Central memory CD4-positive, alpha-beta T cell (primary cell): ENCODE measurements at regions not wholly inside any gene's neighbourhood (a gene's known extent, or its start where the extent isn't known, plus 50 kb on each side); places are given as distances from the start of the nearest gene placed in this dataset.
"Not testable (repeated sequence)": the region's sequence is repeated elsewhere in the genome, so short reads cannot be mapped to it uniquely, and the experiment has no call there.

Experiments
- DNase-seq: peaks from one replicate; pipeline ENCODE4 v3.0.0; 2022

DNA sequence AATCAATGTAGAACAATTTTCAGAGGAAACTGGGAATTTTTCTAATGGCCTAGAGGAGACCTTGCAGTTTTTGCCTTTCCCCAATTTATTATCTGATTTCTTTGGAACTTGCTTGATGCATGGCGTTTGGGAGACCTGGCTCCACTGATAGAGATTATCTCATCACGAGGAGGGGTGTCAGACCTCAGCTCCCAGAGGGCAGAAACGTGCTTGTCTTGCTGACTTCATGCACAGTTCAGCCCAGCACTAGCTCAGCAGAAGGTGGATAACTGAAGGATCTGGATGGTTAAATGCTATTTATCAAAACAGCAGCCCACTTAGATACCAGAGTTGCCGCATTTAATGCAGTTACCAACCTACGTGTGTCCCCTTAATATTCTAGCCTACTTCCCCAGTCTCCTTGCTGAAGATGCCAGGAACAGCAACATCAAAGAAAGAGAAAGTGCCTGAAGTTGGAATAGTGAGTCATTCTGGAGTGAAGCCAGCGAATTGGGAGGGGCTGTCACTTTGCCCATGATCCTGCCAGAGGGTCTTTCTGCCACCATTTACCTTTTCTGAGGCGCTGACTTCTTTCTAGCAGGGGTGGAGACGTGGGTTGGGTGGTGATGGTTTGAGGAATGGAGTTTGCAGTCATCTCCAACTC lies 133.5 kb upstream of the CADM1 start:
- DNase-seq, result no peak

DNA sequence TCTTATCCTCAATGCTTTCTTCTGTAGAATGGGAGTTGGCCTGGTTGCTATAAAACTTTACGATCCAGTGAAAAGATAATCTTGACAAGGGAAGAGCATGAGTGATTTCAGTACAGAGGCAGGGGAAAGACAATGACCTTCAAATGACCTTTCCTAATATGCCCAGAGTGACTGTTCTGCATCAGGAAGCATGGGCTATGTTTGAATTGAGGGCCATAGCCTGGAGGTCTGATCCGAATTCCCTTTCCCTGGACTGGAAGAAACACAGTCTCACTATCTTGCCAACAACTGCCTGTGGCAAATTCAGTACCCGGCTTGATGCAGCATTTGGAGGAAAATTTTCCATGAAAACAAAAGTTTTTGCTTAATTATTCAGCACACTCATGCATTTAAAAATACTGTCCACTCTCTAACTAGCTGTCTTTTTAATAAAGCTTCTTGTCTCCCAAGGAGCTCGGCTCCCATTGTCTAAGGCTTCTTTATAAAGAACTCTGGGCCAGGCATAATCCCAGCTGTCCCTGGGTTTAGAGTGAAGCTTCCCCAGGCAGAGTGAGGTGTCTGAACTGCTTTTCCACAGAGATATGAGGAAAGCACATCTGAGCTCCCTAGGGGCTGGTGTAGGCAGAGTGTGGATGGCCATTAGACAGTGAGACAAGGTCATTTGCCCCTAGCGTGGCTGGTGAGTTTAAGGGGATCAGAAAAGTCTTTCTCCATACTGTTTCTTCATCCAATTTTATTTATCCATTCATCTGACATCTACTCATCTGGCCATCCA lies 132.7 kb upstream of the CADM1 start:
- DNase-seq, result no peak

DNA sequence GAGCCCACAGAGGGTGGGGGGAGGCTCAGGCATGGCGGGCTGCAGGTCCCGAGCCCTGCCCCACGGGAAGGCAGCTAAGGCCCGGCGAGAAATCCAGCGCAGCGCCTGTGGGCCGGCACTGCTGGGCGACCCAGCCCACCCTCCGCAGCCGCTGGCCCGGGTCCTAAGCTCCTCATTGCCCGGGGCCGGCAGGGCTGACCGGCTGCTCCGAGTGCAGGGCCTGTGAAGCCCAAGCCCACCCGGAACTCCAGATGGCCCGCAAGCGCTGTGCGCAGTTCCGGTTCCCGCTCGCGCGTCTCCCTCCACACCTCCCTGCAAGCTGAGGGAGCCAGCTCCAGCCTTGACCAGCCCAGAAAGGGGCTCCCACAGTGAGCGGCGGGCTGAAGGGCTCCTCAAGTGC lies 129.8 kb upstream of the CADM1 start:
- not testable (repeated sequence) for DNase-seq

DNA sequence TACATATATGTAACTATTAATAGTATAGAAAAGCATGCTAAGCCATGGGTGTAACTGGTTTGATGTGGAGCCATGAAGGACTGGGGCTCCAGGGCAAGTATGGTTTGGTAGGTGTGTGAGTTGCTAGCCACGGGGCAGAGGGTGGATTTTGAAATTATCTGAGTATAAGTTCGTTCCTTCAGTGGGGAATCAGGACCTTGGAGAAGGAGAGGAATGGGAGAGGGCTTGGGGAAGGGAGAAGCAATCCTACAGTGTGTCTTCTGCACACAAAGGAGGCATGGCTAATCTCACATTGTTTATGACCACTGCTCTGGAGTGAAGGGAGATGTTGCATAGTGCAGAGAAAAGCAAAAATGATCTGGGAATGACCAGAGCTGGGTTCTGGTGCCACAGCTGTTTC lies 127.8 kb upstream of the CADM1 start:
- no peak for DNase-seq

DNA sequence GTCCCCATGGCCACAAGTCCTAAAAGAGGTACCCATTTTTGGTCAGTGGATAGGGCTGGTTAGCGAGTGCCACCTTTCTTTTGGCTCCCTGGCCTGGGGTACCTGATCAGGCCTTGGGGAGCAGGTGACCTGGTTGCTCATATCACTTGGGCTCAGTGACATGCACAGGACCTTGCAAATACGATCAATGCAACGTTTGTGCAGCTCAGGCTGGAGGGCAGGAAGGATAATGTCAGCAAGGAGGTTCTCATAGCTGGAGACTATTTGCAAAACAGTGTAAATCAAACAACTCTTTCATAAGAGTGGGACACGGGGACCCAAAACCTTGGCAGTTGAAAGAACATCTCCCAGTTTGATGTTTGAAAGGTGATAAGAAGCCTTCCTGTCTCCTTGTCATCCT lies 127.4 kb upstream of the CADM1 start:
- DNase-seq, result no peak

DNA sequence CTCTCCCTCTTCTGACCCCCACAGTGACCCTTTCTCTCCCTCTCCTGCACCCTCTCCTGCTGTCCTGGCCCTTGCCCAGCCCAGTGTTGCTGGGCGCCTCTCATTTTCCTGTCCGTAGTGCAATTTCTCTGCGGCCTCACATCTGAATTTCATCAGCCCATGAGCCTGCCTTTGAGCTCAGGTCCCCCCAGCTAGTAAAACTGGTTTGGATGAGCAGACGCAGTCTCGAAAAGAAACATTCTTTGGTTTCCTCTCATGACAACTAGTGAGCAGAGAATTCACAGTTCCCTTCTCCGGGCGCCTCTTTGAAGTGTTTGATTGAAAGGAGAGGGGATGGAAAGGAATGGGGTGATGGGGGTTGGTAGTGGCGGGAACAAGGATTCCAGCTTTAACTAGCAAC lies 126.0 kb upstream of the CADM1 start:
- no peak for DNase-seq

DNA sequence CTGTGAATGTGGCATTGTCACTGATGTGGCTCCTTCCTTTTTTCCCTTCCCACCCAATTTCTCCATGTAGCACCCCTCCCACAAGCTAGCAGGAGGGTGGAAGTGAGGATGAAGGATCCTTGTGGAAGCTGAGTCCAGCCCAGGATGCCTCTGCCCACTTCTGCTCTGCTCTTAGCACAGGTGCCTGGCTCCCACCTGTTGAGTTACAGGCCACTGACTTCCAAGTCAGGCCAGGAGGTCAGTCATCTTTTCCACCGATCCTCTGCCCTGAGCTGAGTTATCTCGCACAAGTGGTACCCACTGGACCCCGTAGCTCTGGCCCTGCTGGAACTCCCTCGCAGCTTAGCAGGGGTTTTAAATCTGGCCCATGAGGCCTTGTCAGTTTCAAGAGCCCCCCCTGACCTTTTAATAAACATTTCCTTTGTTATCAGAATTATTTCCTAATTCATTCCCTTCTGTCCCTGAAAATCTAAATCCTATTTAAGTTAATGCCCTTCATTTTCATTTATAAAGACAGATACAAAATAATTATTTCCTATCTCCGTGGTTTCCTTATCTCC lies 125.3 kb upstream of the CADM1 start:
- no peak for DNase-seq

DNA sequence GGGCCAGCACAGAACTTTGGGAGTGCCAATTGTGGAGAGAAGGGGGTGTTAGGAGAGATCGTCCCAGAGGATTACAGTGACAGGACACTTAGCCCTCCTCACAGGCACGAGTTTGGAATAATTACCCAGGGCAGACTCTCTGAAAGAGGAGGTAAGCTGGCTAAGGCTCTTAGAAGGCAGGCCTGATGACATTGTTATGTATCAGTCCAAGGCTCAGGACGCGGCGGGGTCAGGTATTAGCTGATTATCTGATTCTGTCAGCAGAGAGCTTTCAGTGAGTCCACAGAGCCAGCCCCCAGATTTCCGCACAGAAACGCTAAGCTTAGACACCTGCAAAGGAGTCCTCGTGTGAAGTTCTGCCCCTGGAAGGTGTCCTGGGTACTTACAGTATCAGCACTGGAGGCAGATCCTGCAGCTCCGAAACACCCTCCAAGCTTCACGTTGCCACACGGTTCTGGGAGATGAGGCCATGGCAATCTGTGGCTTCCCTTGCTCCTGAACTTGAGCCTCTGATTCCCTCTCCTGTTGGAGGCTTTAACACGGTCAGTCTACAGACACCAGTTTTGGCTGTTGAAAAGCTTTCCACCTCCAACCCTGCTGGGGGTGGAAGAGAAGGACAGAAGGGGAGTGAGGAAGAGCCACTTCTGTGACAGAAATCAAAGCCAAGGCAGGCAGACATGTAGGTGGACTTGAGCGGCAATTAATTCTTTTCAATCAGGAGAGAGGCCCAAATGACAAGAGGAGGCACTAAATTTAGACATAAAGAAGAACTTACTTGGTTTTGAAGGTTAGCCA lies 123.6 kb upstream of the CADM1 start:
- DNase-seq, result no peak

DNA sequence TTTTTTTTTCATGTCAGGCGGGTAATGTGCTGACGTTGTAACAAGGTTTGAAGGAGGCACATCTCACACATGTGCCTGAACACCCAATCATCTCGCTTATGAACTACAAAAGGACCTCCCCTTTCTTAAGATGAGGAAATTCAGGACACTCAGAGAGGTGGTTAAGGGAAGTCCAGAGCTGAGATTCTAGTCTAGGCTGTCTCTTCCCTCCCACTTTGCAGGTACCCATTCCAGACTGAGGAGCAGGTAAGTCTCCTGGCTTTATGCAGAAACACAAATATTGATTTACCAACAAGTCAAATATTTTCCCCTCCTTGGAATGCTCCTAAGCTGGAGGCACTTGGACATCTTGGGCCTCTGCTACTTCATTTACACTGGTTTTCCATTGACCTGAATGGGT lies 122.9 kb upstream of the CADM1 start:
- no peak for DNase-seq

DNA sequence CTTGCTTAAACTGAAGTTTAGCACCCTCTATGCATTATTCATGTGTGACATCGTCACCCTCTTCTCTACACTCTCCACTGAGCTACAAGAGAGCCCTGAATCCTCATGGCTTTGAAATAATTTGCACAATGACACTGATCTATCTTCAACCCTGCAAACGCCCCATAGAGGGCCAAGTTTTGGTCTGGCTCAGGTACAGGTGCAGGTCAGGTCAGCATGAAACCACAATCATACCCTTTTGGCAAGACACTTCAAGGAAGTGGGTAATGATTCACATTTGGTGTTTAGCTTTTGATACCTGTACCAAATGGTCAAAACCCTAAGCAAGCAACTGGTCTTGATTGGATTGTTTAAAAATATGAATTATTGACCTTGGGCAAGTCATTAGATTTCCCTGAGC lies 122.2 kb upstream of the CADM1 start:
- no peak for DNase-seq

DNA sequence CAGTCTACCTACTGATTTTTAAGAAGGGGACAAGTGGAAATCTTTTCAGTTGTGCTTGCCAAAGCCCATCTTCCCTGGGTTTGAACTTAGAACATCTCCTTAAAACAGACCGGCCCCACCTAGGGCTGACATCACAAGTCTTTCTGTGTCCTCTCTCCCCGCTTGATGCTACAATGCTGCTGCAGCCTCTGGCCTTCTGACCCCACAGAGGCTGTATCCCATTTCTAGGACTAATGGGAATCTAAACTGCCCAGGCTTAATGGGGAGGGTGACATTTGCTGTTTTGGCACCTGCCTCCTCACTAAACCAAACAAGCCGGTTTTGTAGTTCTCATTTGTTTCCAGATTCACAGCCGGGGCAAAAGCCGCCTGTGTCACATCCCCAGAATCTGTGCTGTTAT lies 121.3 kb upstream of the CADM1 start:
- no peak for DNase-seq

DNA sequence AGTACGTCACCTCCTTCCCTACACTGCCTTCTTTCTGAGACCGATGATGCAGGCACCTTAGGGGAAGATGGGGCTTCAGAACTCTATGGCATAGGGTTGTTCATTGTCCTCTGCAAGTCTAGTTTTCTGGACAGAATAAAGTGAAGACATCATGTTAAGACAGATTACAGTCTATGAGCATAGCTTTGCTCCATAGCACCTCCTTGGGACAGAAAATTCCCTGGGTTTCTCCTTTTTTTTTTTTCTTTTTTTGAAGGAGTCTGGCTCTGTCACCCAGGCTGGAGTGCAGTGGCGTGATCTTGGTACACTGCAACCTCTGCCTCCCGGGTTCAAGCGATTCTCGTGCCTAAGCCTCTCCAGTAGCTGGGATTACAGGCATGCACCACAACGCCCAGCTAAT lies 119.8 kb upstream of the CADM1 start:
- DNase-seq, result no peak

DNA sequence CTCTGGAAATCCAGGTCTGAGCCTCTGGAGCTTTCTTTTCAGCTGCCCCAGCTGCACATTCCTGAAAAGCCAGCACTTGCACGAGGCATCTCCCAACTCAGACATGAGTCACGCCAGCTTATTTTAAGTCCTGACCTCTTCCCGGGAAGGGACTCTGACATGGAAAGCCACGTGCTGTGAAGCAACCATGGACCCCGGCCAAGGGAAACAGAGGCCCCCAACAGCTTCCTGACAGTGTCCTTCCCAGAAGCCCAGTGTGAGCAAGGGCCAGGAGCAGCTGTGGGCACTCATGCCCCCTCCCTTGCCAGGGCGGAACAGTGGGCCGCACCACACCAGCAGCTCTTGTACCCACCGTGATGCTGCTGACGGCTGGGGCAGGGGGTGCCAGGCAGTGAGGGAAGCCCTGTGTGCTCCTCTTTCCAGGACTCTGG lies 118.8 kb upstream of the CADM1 start:
- no peak for DNase-seq

DNA sequence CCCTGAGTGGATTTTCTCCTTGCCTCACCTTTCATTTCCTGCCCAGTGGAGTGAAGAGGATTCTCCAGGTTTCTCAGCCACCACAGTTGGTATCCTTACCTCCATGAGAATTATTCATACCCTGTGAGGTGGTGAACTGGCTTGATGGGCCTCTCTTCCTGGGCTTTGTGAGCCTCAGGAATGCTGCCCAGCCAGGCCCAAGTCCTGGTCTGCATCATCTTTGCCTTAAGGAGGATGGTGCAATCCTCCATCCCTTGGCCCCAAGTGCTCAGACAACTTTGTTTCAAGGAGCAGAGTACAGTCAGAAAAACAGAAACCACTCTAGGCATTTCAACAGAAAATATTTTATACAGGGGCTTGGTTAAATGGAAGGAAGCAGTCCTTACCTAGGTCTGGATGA lies 114.2 kb upstream of the CADM1 start:
- no peak for DNase-seq

DNA sequence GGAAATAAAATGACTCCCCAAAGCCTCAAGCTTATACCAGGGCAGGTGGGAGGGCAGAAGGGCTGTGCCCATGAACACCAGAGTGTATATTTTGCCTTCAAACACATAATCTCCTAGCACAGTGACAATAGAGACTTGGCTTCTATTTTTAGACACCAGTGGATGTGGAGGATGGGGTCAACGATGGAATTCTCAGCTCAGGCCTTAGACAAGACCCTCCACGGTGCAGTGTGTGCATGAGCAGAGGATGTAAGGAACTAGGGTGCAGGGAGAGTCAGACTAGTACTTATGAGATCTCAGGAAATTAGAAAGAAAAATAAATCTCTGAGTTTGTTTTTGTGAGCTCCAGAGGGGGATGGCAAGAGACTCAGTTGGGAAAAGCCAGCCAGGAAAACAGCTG lies 113.6 kb upstream of the CADM1 start:
- no peak for DNase-seq

DNA sequence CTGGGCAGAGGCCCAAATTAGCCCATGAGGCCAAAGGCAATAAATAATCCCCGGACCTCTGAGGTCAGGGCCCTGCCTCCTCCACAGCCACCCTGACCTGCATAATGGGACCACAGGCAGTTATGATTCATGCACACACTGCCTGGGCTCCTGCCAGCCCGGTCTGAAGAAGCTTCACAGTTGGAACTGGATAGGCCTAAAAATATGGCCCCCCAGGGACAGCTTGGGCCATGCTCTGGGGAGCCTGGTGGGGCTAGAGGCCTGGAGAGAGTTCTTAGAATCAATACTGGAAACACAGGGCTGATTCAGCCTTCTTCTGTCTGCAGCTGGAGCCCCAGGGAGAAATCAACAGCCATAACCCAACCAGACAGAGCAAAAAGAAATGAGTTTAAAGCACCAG lies 112.8 kb upstream of the CADM1 start:
- no peak for DNase-seq

DNA sequence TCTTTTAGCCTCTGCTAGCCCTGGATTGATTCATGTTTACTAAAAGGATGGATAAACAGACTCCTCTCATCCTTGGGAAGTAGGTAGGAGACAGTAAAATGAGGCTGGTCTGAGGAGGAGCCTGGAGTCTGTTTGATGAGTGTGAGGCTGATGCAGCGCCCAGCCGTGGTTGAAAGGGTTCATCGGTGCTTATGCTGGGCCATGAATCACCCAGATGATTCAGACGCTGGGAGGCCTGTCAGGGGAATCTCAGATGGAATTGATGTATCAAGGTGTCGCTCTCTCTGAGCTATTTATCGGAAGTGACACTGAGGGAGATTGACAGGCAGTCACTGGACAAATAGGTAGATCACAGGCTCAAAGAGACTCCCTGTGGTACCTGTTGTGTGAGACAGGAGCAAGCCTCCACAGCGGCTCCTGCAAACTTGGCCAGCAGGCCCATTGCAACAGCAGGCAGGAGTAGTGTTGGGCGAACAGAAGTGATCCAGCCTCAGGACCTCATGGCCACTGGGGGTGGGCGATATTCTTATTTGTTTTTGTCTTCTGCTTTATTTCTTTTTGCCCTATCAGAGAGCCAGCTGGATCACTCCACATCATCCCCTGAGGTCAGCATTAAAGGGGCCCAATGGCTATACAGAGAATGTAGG lies 109.9 kb upstream of the CADM1 start:
- no peak for DNase-seq

DNA sequence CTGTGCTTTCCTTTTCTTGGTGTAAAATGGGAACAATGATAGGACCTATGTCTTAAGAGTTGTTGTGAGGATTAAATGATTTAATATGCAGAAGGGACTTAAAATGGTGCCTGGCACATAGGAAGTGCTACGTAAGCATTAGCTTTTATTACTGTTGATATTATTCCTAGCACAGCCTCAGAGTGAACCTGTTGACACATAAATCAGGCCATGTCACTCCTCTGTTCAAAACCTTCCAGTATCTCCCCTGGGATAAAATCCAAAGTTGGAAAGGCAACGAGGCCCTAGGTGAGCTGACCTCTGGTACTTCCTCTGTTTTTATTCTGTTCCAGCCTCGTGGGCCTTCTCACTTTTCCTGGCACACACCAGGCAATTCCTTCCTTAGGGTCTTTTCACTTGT lies 108.8 kb upstream of the CADM1 start:
- DNase-seq, result no peak

DNA sequence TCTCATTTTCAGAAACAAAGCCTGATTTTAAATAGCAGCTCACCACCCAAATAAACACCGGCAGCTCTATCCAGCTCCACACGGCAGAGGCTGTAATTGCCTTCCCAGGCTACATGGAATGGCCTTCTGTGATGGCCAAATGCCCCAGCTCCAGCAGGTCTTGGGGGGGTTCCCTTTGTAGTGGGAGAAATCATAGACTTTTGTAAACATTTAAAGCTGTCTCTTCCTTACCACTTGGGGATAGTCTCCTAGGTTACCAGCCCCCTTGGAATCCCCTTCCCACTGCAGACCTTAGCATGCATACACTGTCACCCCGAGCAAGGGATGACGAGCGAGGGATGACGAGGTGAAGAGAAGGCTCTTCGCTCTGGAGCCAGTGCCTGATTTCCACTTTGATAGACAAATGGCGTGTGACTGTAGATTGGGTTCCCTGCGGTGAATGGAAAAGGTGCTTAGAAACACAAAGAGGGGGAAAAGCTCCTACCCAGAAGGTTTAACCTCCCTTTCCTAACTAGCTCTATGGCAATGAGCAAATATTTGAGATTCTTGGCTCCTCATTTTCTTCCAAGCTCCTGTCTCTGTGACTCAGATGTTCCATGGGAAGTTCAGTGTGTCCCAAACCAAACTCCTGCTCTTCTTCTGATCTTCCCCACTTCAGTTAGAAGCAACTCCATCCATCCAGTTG lies 108.0 kb upstream of the CADM1 start:
- no peak for DNase-seq

DNA sequence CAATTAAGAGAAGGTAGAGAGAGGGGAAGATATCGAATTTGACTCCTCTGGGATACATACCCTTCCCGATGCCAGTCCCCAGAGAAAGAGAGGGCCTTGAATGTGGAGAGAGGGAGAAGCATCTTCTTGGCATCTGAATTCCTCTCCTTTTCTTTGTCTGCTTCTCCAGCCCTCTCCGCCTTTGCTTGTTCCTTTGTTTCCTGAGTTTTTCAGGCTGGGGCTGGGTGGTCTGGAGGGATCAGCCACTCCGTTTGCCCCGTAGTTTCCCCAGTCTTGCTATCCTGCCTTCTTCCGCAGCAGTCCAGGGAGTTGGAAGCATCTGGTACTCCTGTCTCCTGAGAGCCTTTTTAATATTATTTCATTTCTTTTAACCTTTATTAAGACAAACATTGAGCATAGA lies 107.1 kb upstream of the CADM1 start:
- DNase-seq, result no peak

DNA sequence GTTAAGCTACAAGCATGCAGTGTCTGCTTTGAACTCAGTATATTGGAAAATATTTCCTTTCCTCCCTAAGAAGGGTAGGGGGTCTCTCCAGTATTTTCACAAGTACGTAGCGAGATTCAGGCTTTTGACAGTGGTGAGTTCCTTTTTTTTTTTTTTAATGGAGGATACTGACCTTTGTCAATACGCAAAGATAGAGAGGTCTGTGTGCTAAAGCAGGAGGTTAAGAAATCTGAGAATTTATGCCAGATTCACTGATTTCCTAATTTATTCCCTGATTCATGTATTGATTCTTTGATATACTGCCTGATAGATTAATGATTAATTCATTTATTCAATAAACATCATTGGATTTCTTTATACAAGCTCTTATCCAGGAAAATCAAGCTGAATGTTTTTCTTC lies 106.7 kb upstream of the CADM1 start:
- DNase-seq, result no peak

DNA sequence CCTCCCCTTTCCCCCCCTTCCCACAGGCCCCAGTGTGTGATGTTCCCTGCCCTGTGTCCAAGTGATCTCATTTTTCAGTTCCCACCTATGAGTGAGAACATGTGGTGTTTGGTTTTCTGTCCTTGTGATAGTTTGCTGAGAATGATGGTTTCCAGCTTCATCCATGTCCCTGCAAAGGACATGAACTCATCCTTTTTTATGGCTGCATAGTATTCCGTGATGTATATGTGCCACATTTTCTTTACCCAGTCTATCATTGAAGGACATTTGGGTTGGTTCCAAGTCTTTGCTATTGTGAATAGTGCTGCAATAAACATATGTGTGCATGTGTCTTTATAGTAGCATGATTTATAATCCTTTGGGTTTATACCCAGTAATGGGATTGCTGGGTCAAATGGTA lies 106.0 kb upstream of the CADM1 start:
- not testable (repeated sequence) for DNase-seq

DNA sequence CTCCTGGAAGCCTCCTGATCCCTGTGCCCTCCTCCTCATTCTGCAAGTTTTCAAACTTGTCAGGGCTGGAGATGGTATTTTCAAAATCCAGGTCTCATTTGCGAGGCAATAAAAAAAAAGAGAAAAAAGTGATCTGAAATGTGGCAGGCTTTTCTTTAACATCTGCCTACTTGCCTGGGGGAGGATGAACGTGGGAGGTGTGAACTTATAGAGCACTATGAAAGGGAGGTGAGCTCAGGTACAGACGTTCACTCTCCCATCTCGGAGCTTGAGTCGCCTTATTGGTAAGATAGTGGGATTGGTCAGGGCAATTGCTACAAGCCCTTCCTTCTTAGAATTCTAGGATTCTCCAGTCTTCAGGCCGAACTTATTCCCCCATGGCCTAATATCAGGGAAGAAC lies 104.8 kb upstream of the CADM1 start:
- DNase-seq, result no peak
